GM19324 (cell line): ENCODE measurements at regions not wholly inside any gene's neighbourhood (a gene's known extent, or its start where the extent isn't known, plus 50 kb on each side); places are given as distances from the start of the nearest gene placed in this dataset.

Source experiments
- ATAC-seq: cut with Tn5 transposase; IDR thresholded peaks from one replicate; pipeline ENCODE4 v1.9.1; 2021; ENCODE audit warnings: mild to moderate bottlenecking, moderate library complexity; ENCODE audit not compliant: unreplicated experiment, low FRiP score

DNA sequence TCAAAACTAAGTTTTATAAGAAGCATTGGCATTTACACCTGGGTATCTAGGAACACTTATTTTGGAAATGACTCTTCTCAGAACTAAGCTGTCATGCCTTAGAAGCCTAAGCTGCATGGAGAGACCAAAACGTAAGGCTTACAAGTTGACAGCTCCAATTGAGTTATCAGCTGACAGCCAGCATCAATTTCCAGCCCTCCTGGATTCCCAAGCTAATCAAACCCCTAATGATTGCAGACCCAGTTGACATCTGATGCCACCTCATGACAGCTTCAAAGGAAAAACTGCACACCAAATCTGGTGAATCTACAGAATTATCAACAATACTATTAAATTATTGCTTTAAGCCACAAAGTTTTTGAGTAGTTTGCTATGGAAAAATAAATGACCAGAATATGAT is 187.6 kb upstream of the PRMT6 start:
- ATAC-seq, result no peak

DNA sequence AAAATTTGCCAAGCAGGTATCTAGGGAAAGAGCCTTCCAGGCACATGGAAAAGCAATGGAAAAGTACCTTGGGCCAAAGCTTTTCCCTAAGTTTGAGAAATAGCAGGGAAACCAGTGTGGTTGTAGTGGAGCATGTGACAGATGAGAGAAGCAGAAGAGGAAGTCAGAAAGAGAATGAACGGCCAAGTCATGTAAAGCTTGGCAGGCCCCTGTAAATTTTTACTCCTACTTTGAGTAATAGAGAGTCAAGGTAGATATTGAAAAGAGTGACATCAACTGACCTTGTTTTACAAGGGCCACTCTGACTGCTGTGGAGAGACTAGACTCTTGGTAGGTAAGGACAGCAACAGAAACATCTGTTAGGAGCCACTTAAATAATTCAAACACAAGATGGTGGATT is 180.9 kb upstream of the PRMT6 start:
- no peak for ATAC-seq

DNA sequence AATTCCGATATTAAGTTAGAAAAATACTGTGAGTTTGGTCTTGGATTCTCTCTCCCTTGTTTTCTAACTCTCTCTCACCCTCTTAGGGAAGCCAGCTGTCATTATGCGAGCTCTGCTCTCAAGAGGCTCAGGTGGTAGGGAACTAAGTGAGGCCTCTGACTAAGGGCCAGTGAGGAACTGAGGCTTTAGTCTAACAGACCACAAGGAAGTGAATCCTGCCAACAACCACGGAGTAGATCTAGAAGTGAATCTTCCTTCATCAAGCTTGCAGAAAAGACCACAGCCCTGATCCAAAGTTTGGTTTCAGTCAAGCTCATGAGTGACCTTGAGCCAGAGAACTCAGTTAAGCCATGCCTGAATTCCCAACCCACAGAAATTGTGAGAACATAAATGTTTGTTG is 180.1 kb upstream of the PRMT6 start:
- ATAC-seq, result no peak

DNA sequence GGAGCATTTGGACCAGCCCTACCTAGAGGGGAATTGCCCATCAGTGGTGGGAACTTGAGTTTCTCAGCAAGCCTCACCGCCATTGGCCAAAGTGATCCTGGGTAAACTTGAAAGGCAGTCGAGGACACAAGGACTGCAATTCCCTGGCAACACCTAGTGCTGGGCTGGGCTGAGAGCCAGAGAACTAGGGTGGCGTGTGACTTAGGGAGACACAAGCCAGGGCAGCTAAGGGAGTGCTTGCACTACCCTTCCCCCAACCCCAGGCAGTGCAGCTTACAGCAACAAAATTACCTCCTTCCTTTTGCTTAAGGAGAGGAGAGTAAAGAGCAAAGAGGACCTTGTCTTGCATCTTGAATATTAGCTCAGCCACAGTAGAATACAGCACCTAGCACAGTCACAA is 176.9 kb upstream of the PRMT6 start:
- no peak for ATAC-seq

DNA sequence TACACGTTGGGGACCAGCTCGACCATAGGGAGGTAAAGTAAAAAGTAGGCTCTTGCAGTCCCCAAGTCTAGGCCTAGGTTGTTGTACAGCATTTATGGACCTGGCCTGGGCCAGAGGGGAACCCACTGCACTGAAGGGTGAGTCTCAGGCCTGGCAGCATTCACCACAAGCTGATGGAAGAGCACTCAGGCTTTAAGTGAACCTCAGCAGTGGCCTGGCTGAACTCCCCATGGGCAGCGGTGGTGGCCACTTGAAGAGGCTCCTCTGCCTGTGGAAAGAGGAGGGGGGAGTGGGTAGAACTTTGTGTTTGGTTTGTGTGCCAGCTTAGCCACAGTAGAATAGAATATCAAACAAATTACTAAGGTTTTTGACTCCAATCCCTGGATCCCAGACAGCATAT is 176.2 kb upstream of the PRMT6 start:
- ATAC-seq, result no peak

DNA sequence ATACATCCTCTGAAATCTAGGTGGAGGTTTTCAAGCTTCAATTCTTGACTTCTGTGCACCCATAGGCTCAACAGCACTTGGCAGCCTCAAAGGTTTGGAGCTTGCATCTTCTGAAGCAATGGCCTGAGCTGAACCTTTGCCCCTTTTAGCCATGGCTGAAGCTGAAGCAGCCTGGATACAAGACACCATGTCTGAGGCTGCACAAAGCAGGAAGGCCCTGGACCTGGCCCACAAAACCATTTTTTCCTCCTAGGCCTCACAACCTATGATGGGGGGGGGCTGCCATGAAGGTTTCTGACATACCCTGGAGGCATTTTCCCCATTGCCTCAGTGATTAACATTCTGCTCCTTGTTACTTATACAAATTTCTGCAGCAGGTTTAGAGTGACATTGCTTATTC is 173.3 kb upstream of the PRMT6 start:
- no peak for ATAC-seq

DNA sequence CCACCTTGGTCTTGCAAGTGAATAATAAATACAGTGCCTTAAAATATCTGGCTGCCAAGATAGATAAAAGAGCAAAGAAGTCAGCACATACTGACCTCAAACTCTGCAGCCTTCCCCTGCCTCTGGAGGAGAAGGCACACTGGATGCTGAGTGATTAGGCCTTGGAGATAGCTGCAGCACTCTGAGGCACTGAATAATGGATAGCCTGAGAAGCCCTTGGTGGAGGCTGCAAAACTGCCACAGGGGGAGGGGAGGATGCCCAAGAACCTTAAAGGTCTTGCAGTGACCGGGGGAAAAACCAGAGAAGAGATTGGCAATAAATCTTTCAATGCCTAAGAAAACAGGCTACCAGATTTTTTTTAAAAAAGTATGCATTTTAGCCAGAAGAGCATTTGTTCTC is 167.4 kb upstream of the PRMT6 start:
- no peak for ATAC-seq

DNA sequence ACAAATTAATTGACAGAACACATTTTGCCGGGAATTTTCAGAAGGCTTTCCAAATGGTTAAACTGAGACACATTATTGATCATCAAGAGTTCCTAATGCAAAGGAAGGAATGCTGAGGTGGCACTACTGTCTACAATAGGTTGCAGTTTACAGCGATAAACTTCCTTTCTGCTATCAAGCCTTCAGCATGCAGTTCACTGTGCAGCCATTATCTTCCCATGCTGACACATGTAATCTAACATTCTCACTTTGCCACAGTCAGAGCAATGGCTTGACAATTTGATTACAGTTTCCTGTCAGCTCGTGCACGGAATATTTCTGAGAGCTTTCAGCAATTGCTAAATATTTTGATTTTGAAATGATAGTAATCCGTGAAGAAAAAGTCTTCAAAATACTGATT is 166.9 kb upstream of the PRMT6 start:
- ATAC-seq, result no peak

GRCh38 chr1:106897976-106898375 is 158.5 kb upstream of the PRMT6 start:
- ATAC-seq, result no peak

DNA sequence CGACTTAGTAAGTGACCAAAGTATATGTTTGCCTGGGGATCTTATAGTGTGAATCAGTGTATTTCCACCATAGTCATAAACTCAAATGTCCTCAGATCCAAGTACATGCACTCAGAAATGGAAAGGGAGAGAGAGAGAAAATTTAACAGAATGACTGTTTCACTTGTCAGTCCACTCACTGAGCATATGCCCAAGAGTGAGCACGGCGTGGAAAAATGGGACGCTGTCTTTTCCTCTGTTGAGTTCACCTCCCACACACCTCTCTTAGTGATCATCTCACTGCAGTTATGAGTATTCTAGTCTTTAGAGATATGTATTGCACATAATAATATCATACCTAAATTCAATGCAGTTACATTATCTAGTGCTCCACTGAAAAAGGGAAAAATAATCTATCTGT is 156.8 kb upstream of the PRMT6 start:
- no peak for ATAC-seq

DNA sequence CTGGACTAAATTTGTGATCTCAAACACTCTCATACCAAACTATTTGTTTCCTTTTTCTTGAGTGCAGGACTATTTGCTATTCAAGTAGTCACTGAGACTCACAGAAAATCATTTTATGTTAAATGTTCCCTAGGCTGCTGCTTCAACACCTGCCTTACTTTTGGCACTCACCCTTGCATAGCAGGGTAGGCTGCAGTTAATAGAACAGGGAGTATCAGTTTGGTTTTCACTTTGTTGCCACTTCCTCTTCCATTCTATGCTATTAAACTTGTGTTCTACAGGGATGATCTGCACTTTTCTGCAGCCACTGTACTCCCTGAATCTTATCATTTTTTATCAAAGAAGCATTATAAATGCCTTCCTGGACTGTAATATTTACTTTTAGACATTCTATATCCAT is 148.7 kb upstream of the PRMT6 start:
- peak; percentile 99 for ATAC-seq

DNA sequence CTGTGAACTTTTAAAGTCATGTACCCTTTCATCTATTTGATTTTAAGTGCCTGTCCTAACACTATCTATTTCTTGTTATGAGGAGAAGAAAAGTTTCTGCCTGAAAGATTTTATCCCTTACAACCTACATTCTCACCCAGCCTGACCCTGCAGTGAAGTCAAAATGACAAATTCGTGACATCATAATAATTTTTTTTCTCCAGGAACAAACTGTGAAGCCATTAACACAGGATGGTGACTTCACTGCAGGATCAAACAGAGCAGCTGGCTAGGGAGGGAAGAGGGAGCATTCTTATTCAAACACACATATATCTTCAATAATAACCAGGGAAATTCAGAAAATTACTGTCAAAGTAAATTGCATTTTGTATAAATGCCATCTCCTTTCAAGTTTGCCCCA is 147.8 kb upstream of the PRMT6 start:
- ATAC-seq, result no peak

DNA sequence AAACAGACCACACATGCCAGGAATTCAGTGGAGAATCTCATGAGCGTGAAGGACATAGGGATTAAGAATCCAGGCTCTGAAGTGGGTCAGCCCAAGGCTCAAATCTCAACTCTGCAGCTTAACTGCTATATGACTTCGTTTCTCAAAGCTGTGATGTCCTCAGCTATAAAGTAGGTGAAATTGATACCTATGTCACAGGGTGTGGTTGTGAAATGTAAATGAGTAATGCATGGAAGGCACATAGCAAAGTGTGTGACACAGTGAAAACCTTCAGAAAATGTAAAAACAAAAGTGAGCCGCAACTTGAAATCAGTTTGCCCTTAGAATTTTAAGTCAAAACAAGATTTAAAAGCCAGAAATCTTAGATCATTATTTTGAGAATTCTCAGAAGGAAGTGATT is 145.7 kb upstream of the PRMT6 start:
- ATAC-seq, result no peak

GRCh38 chr1:106912131-106912530 is 144.3 kb upstream of the PRMT6 start:
- ATAC-seq, result no peak

- no peak for ATAC-seq
Observed at GRCh38 chr1:106921186-106921585, 135.3 kb upstream of the PRMT6 start.

DNA sequence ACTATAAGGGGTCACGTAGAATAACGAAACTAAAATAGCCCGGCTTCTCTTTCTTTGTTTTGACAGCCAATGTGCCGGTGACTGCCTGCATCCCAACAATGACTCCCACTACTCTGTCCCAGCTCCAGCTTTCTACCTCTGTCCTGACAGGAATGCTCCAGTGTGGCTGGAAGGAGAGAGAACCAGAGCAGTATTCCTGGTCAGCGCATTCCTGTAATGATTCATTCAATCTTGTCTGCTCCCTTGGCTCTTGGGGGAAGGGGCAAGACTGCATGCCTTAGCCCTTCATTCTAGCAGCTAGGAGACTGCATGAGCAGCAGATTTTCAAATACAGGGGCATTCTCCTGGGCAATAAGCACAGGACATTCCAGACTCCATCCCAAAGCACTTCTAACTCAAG is 132.1 kb upstream of the PRMT6 start:
- no peak for ATAC-seq

DNA sequence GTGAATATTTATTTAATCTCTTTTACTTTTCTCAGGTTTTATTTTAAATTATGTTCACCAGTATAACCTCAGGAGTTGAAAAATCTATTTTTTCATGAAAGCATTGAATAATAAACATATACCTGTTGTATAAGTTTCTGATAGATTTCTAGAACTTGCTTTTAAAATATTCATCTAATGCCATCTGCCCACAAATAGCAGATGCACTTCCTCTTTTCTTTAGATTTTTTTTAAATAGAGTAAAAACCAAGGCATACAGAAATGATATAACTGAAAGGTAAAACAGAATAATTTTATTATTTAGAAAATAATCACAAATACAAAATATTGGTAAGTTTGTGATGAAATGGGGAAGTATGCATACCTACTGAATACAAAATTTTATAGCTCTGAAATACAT is 130.7 kb upstream of the PRMT6 start:
- ATAC-seq, result no peak

DNA sequence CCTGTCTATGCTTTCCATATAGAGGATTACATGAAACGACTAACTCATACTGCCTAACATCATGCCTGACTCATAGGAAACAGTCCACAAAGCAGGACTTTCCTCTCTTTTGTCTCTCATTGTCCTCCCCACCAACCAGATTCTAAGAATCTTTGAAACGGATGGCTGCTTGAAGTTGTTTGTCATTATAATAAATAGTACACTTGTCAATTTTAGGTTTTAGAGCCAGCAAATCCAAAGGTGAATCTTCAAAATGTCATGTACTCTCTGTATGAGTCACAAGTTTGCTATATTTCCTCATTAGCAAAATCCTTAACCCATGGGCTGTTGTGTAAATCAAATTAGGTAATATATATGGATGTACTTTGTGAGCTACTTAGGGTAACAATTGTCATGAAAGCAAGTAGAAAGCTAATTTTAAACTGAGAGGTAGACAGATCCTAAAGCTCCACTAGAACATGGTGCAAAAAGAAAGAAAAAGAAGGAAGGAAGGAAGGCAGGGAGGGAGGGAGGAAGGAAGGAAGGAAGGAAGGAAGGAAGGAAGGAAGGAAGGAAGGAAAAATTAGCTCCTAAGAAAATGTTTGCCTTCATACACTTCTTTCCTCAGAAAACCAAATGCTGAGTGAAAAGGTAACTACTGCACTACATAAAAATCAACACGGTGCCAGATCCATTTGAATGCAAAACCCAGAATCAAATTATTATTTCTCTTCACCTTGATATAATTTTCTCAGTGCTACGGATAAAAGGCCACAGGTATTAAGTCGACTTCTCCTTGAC is 129.5 kb upstream of the PRMT6 start:
- no peak for ATAC-seq

DNA sequence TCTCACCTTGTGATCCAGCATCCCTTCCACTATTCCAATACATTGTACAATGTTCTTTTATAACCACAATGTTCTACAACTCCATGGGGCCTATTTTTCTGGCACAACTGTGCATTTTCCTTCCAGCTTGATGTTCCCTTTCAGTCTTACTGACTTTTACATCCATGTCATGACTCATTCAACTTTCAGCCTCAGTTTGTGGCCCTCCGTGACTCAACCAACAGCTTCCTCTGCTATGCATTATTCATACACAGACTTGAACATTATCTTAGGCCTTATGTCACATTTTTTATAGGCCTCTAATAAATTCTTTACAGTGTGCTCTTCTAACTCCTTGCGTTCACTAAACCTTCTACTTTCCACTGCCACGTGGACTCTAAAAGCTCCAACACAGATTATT is 119.4 kb upstream of the PRMT6 start:
- no peak for ATAC-seq

GRCh38 chr1:106944721-106945120 is 111.8 kb upstream of the PRMT6 start:
- no peak for ATAC-seq

DNA sequence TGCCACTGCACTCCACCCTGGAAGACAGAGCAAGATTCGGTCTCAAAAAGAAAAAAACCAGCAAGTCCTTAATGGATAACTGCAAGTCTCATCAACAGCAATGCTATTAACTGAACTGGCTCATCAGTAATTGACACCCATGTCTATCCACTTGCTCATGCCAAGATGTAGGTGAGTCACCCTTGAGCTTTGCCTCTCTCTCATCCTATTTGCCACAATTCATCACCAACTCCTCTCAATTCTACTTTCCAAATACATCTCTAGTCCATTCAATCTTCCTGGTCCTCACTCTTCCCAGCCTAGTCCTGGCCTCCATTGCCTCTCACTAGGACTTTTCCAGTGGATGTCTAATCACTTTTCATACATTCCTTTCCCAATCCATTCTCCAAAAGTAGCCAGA is 103.7 kb upstream of the PRMT6 start:
- ATAC-seq, result no peak

DNA sequence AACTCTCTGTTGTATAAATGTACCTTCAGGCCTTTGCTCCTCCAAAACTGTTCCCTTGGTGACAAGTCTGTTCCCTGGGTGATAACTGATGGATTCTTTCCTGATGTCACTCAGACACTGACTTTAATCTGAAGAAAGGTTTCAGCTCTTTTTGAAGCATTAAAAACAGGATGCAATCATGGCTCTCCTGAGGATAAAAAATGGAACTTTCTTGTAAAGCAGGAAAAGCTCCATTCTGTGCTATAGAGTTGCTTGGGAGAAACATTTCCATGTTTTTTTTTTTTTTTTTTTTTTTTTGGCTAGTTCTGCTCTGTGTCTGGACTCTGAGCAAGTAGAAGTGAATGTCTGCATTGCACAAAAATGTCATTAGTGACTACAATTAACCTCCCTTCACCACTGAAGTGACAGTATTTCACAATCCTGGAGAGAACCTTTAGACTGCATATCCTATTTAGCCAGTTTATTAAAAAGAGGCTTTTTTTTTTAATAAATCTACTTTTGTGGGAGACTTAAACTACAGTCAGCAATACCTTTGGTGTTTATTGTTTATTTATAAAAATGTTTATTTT is 101.7 kb upstream of the PRMT6 start:
- ATAC-seq, result no peak

- ATAC-seq, result no peak
Observed at GRCh38 chr1:106956721-106957120, 99.8 kb upstream of the PRMT6 start.
